ENCODE measurements at regions not wholly inside any gene's neighbourhood (a gene's known extent, or its start where the extent isn't known, plus 50 kb on each side); places are given as distances from the start of the nearest gene placed in this dataset.

- no peaks in the 10 kb centered on the region for H3K36me3 ChIP-seq (ENCODE audit: control insufficient read depth, insufficient read depth, low read length)
- POLR2A ChIA-PET, result no interaction called here
- no peaks in the 10 kb centered on the region for H3K27me3 ChIP-seq (ENCODE audit: control insufficient read depth, insufficient read depth, low read length)
- ATAC-seq (no peak), DNase-seq (ENCODE audit: low read depth, low spot score) (no peak)
- peaks cover 9% of the 10 kb centered on the region; the same call in 1 of the 2 replicates for H3K9me3 ChIP-seq (ENCODE audit: control insufficient read depth, insufficient read depth, low read depth, low read length)
- BruUV-seq (replicated peaks), result no TSS peak
- in situ Hi-C loops (cut with HindIII; ENCODE audit: low pct_unique_long_range_greater_than_20kb, low sequenced_read_pairs) (no loop called here), intact Hi-C loops (cut with micrococcal nuclease; ENCODE audit: unreplicated experiment) (no loop called here)
- H3K4me3 ChIP-seq (ENCODE audit: low read depth in 2 of 2, low read length in 2 of 2), result no peak overlapping the region
- no peak for TF ChIP-seq POLR2AphosphoS5 (IDR thresholded peaks at IDR 0.05; ENCODE audit: low read depth, low read length)
- 0 out of 2 replicates have a peak, but pooled peaks have one; percentile 10 for TF ChIP-seq CTCF (IDR thresholded peaks at IDR 0.05)
- TF ChIP-seq REST (IDR thresholded peaks at IDR 0.05; ENCODE audit: insufficient read depth in 1 of 2, low read depth in 2 of 2, low read length in 1 of 2), result no peak
- H3K27ac ChIP-seq (ENCODE audit: low read length), result no peak overlapping the region
- H3K4me1 ChIP-seq (ENCODE audit: control insufficient read depth, insufficient read depth, low read length), result no peaks in the 10 kb centered on the region
- CTCF ChIA-PET, result no interaction called here
Observed at GRCh38 chr6:120077489-120077888, 727.9 kb upstream of the MAN1A1 start.

- no TSS peak for BruUV-seq (replicated peaks)
- Histone ChIP-seq H3K9me3 (ENCODE audit: control insufficient read depth, insufficient read depth, low read depth, low read length) (no peaks in the 10 kb centered on the region), H3K36me3 (ENCODE audit: control insufficient read depth, insufficient read depth, low read length) (no peaks in the 10 kb centered on the region), H3K27ac (ENCODE audit: low read length) (no peak overlapping the region), H3K4me3 (ENCODE audit: low read depth in 2 of 2, low read length in 2 of 2) (no peak overlapping the region), H3K27me3 (ENCODE audit: control insufficient read depth, insufficient read depth, low read length) (no peaks in the 10 kb centered on the region), H3K4me1 (ENCODE audit: control insufficient read depth, insufficient read depth, low read length) (no peaks in the 10 kb centered on the region)
- no peak for TF ChIP-seq CTCF (IDR thresholded peaks at IDR 0.05)
- TF ChIP-seq TCF7L2 (IDR thresholded peaks at IDR 0.05; ENCODE audit: low read depth, low read length), result no peak
- TF ChIP-seq SIN3A (IDR thresholded peaks at IDR 0.05; ENCODE audit: borderline replicate concordance, insufficient read depth, low read depth, low read length), result no peak
- in situ Hi-C loops (cut with HindIII; ENCODE audit: low pct_unique_long_range_greater_than_20kb, low sequenced_read_pairs) (no loop called here), intact Hi-C loops (cut with micrococcal nuclease; ENCODE audit: unreplicated experiment) (no loop called here)
- ATAC-seq, result no peak
- DNase-seq (ENCODE audit: low read depth, low spot score), result no peak
- POLR2A ChIA-PET, result no interaction called here
- CTCF ChIA-PET, result no interaction called here
Observed at GRCh38 chr6:120058410-120058809, 708.8 kb upstream of the MAN1A1 start.

- Histone ChIP-seq H3K4me1 (ENCODE audit: control insufficient read depth, insufficient read depth, low read length) (no peaks in the 10 kb centered on the region), H3K27ac (ENCODE audit: low read length) (no peak overlapping the region), H3K27me3 (ENCODE audit: control insufficient read depth, insufficient read depth, low read length) (no peaks in the 10 kb centered on the region), H3K36me3 (ENCODE audit: control insufficient read depth, insufficient read depth, low read length) (no peaks in the 10 kb centered on the region), H3K4me3 (ENCODE audit: low read depth in 2 of 2, low read length in 2 of 2) (no peak overlapping the region), H3K9me3 (ENCODE audit: control insufficient read depth, insufficient read depth, low read depth, low read length) (no peaks in the 10 kb centered on the region; the same call in none of the 2 replicates)
- ATAC-seq, result no peak
- TF ChIP-seq REST (IDR thresholded peaks at IDR 0.05; ENCODE audit: insufficient read depth in 1 of 2, low read depth in 2 of 2, low read length in 1 of 2), result no peak
- TF ChIP-seq TCF7L2 (IDR thresholded peaks at IDR 0.05; ENCODE audit: low read depth, low read length), result no peak
- peak; percentile 51 for TF ChIP-seq CTCF (IDR thresholded peaks at IDR 0.05)
- no TSS peak for BruUV-seq (replicated peaks)
- ChIA-PET POLR2A (no interaction called here), CTCF (no interaction called here)
- in situ Hi-C loops (cut with HindIII; ENCODE audit: low pct_unique_long_range_greater_than_20kb, low sequenced_read_pairs) (no loop called here), intact Hi-C loops (cut with micrococcal nuclease; ENCODE audit: unreplicated experiment) (no loop called here)
- peak; percentile 8 for DNase-seq (ENCODE audit: low read depth, low spot score)
Observed at GRCh38 chr6:120056085-120056484, 706.5 kb upstream of the MAN1A1 start.
